H1 (cell line): ENCODE measurements at regions not wholly inside any gene's neighbourhood (a gene's known extent, or its start where the extent isn't known, plus 50 kb on each side); places are given as distances from the start of the nearest gene placed in this dataset.

ENCODE experiments used
- CTCF ChIA-PET: fragments of 300-600 bp; sonication (Branson Sonifier 250); formaldehyde crosslinking; loops from one replicate; lab custom pipeline; 2021; ENCODE audit not compliant: partially characterized antibody; lab: Charles Lee
- POLR2A ChIA-PET: fragments of 300-600 bp; sonication (Branson Sonifier 250); formaldehyde crosslinking; loops from one replicate; lab custom pipeline; 2021; ENCODE audit warnings: inconsistent platforms; ENCODE audit not compliant: partially characterized antibody; lab: Charles Lee
- DNase-seq, 2 experiments: peaks; one replicate each; pipeline versions ENCODE4 v3.0.0 to v3.0.0-alpha.2; 2010 to 2022; ENCODE audit warnings: low spot score in 2 of 2, low read depth in 1 of 2, mixed read lengths in 1 of 2
- FAIRE-seq: peaks from 2 replicates; lab custom pipeline; 2011; peaks lifted over from hg19 to GRCh38; lab: Jason Lieb, UNC
- H2AFZ ChIP-seq: 2 replicates; pipeline ENCODE4 v1.8.1; 2012; ENCODE audit warnings: low read length, inconsistent platforms
- H2AK5ac ChIP-seq: 2 replicates; pipeline ENCODE4 v1.6.1; 2013; ENCODE audit warnings: low read depth, low read length
- H2BK120ac ChIP-seq: replicated peaks from 2 replicates; pipeline ENCODE3; 2013; ENCODE audit warnings: low read depth, low read length, inconsistent platforms
- H2BK12ac ChIP-seq: 2 replicates; pipeline ENCODE4 v1.6.1; 2013; ENCODE audit warnings: low read depth, low read length
- H2BK15ac ChIP-seq: 2 replicates; pipeline ENCODE4 v1.6.1; 2013; ENCODE audit warnings: low read length
- H2BK20ac ChIP-seq: 2 replicates; pipeline ENCODE4 v1.6.1; 2013; ENCODE audit warnings: low read length
- H2BK5ac ChIP-seq: 2 replicates; pipeline ENCODE4 v1.6.1; 2013; ENCODE audit warnings: low read depth, low read length
- H3K14ac ChIP-seq: 2 replicates; pipeline ENCODE4 v1.6.1; 2013; ENCODE audit warnings: inconsistent platforms; ENCODE audit not compliant: insufficient read length
- H3K18ac ChIP-seq: 2 replicates; pipeline ENCODE4 v1.6.1; 2013; ENCODE audit warnings: low read length; ENCODE audit errors: extremely low read depth
- H3K23ac ChIP-seq: 2 replicates; pipeline ENCODE4 v1.6.1; 2013; ENCODE audit warnings: inconsistent platforms; ENCODE audit not compliant: insufficient read length
- H3K23me2 ChIP-seq: 2 replicates; pipeline ENCODE4 v1.6.1; 2013; ENCODE audit warnings: low read depth, low read length
- H3K27ac ChIP-seq: 2 replicates; pipeline ENCODE4 v1.6.1; 2011; ENCODE audit warnings: low read depth, low read length, inconsistent platforms
- H3K27me3 ChIP-seq, 4 experiments: replicated peaks in 1 of 4; 1 replicate in 1 of 4; 2 replicates in 3 of 4; pipeline versions ENCODE4 v1.6.1 to v1.8.1; 2011 to 2013; ENCODE audit warnings: low read length in 3 of 4, mild to moderate bottlenecking in 3 of 4, inconsistent platforms in 2 of 4, mixed read lengths in 2 of 4, moderate library complexity in 1 of 4; ENCODE audit not compliant: control insufficient read depth in 3 of 4, insufficient read depth in 3 of 4; ENCODE audit errors: extremely low read depth in 1 of 4
- H3K36me3 ChIP-seq, 4 experiments: 2 replicates each; pipeline versions ENCODE4 v1.6.1 to v1.8.1; 2011 to 2013; ENCODE audit warnings: mild to moderate bottlenecking in 4 of 4, low read length in 3 of 4, moderate library complexity in 2 of 4, control low read depth in 1 of 4, inconsistent platforms in 1 of 4; ENCODE audit not compliant: insufficient read depth in 4 of 4, control insufficient read depth in 2 of 4
- H3K4ac ChIP-seq: replicated peaks from 2 replicates; pipeline ENCODE3; 2013; ENCODE audit warnings: low read length, low read depth, mixed read lengths, inconsistent platforms; ENCODE audit not compliant: insufficient read length
- H3K4me1 ChIP-seq, 4 experiments: replicated peaks in 1 of 4; 1 replicate in 1 of 4; 2 replicates in 3 of 4; pipeline versions ENCODE4 v1.6.1 to v1.8.1; 2011 to 2013; ENCODE audit warnings: low read length in 3 of 4, inconsistent platforms in 2 of 4, mixed read lengths in 1 of 4; ENCODE audit not compliant: insufficient read depth in 4 of 4, control insufficient read depth in 3 of 4
- H3K4me2 ChIP-seq, 2 experiments: 2 replicates each; pipeline versions ENCODE4 v1.6.1 to v1.8.1; 2011 to 2013; ENCODE audit warnings: low read depth in 2 of 2, low read length in 2 of 2, control low read depth in 1 of 2, inconsistent platforms in 1 of 2, mild to moderate bottlenecking in 1 of 2; ENCODE audit not compliant: insufficient read depth in 1 of 2
- H3K4me3 ChIP-seq, 4 experiments: fragments of 200-600, 300-600 bp in 1 of 4; sonication (generic), shearing (Covaris generic), sonication (Bioruptor Twin) in 1 of 4; 2 replicates each; pipeline versions ENCODE4 v1.5.1 to v1.8.1; 2011 to 2016; ENCODE audit warnings: low read length in 4 of 4, low read depth in 3 of 4, control low read depth in 2 of 4, inconsistent platforms in 2 of 4, mild to moderate bottlenecking in 2 of 4, mixed read lengths in 1 of 4, moderate library complexity in 1 of 4; ENCODE audit not compliant: insufficient read depth in 2 of 4; ENCODE audit errors: extremely low read depth in 1 of 4
- H3K56ac ChIP-seq: replicated peaks from 2 replicates; pipeline ENCODE3; 2013; ENCODE audit warnings: low read depth, mild to moderate bottlenecking, mixed read lengths, low read length, inconsistent platforms; ENCODE audit not compliant: insufficient read length
- H3K79me1 ChIP-seq: 2 replicates; pipeline ENCODE4 v1.6.1; 2013; ENCODE audit warnings: low read depth, low read length, control low read depth
- H3K79me2 ChIP-seq, 2 experiments: 2 replicates each; pipeline versions ENCODE4 v1.6.1 to v1.8.1; 2012 to 2013; ENCODE audit warnings: low read length in 2 of 2, mild to moderate bottlenecking in 2 of 2, inconsistent platforms in 1 of 2; ENCODE audit not compliant: insufficient read depth in 2 of 2, control insufficient read depth in 1 of 2
- H3K9ac ChIP-seq, 4 experiments: replicated peaks in 1 of 4; 1 replicate in 1 of 4; 2 replicates in 3 of 4; pipeline versions ENCODE4 v1.6.1 to v1.8.1; 2011 to 2013; ENCODE audit warnings: low read depth in 3 of 4, low read length in 3 of 4, control low read depth in 2 of 4, mild to moderate bottlenecking in 2 of 4, moderate library complexity in 2 of 4, inconsistent platforms in 1 of 4; ENCODE audit errors: extremely low read depth in 1 of 4
- H3K9me3 ChIP-seq, 2 experiments: 2 replicates each; pipeline versions ENCODE4 v1.6.1 to v1.8.1; 2012 to 2013; ENCODE audit warnings: mild to moderate bottlenecking in 2 of 2, moderate library complexity in 2 of 2, control low read depth in 1 of 2, inconsistent platforms in 1 of 2, low read depth in 1 of 2, low read length in 1 of 2, mixed read lengths in 1 of 2; ENCODE audit not compliant: insufficient read depth in 2 of 2
- H4K20me1 ChIP-seq, 2 experiments: replicated peaks in 1 of 2; 2 replicates each; pipeline versions ENCODE3 to v1.8.1; 2011 to 2013; ENCODE audit warnings: inconsistent platforms in 2 of 2, low read length in 2 of 2, mild to moderate bottlenecking in 1 of 2; ENCODE audit not compliant: insufficient read depth in 2 of 2, control insufficient read depth in 1 of 2
- H4K5ac ChIP-seq: 2 replicates; pipeline ENCODE4 v1.6.1; 2013; ENCODE audit warnings: low read length, low read depth, mixed read lengths, inconsistent platforms; ENCODE audit not compliant: insufficient read length
- H4K8ac ChIP-seq: 2 replicates; pipeline ENCODE4 v1.8.0; 2013; ENCODE audit warnings: mild to moderate bottlenecking, moderate library complexity, low read length, inconsistent platforms; ENCODE audit not compliant: insufficient read depth; ENCODE audit errors: extremely low read depth
- H4K91ac ChIP-seq: replicated peaks from 2 replicates; pipeline ENCODE3; 2013; ENCODE audit warnings: low read length, mixed read lengths, inconsistent platforms; ENCODE audit not compliant: insufficient read length
- CBX8 ChIP-seq: fragments of 300-800, 300-1000 bp; sonication (generic); IDR thresholded peaks from 2 replicates; pipeline ENCODE4 v1.7.1; 2016; ENCODE audit warnings: low read depth, low read length, borderline replicate concordance
- CTBP2 ChIP-seq: IDR thresholded peaks from 2 replicates; pipeline ENCODE4 v1.7.0; 2011; ENCODE audit warnings: borderline replicate concordance, mild to moderate bottlenecking, moderate library complexity, mixed read lengths, low read length; ENCODE audit not compliant: insufficient read depth, insufficient read length
- EGR1 ChIP-seq: IDR thresholded peaks from 2 replicates; pipeline ENCODE4 v1.6.1; 2011; ENCODE audit warnings: low read depth, low read length, borderline replicate concordance
- POU5F1 ChIP-seq: IDR thresholded peaks from 2 replicates; pipeline ENCODE4 v1.6.1; 2011; ENCODE audit warnings: low read depth, mild to moderate bottlenecking, low read length, moderate library complexity
- SIN3A ChIP-seq, 2 experiments: IDR thresholded peaks in 1 of 2; conservative IDR thresholded peaks in 1 of 2; 2 replicates each; pipeline ENCODE4 v1.6.1; 2011 to 2012; ENCODE audit warnings: low read length in 2 of 2, improper control_type of control experiment in 1 of 2, low read depth in 1 of 2, mild to moderate bottlenecking in 1 of 2
- SIRT6 ChIP-seq: IDR thresholded peaks from one replicate; pipeline ENCODE4 v1.7.1; 2012; ENCODE audit warnings: low read length, inconsistent platforms
- SP4 ChIP-seq: IDR thresholded peaks from 2 replicates; pipeline ENCODE4 v1.6.1; 2012; ENCODE audit warnings: low read length, inconsistent platforms
- WGBS, 2 experiments: shearing (Covaris generic) in 1 of 2; methylation state at CpG; one replicate each; pipeline versions ENCODE4 v1.1.6 to v1.1.7; 2013 to 2015; ENCODE audit warnings: low lambda C conversion rate in 2 of 2, mixed read lengths in 2 of 2, inconsistent platforms in 1 of 2, low coverage in 1 of 2, missing lambda C conversion rate in 1 of 2; ENCODE audit not compliant: insufficient replicate concordance in 2 of 2, insufficient coverage in 1 of 2, insufficient read length in 1 of 2; ENCODE audit errors: extremely low coverage in 1 of 2, missing lambda C conversion rate in 1 of 2; 5-methylcytosine and 5-hydroxymethylcytosine counted together

- Histone ChIP-seq H3K79me1 (no peaks in the 10 kb centered on the region), H3K27ac (no peak overlapping the region), H3K9ac (no peak overlapping the region), H3K4ac (no peak overlapping the region), H2BK120ac (no peak overlapping the region), H4K8ac (no peak overlapping the region), H2BK20ac (no peak overlapping the region), H3K18ac (no peak overlapping the region), H2BK5ac (no peak overlapping the region), H2AK5ac (no peak overlapping the region), H4K20me1 (no peaks in the 10 kb centered on the region), H3K36me3 (no peaks in the 10 kb centered on the region), H3K4me1 (peaks cover 2 to 9% (median 6%) of the 10 kb centered on the region in 4 experiments; a peak in 5 of 7 replicates), H3K14ac (no peak overlapping the region), H4K91ac (no peak overlapping the region), H3K79me2 (no peaks in the 10 kb centered on the region), H2BK12ac (no peak overlapping the region), H4K5ac (no peak overlapping the region), H2BK15ac (no peak overlapping the region), H3K23me2 (no peaks in the 10 kb centered on the region; the same call in 1 of the 2 replicates), H3K56ac (no peak overlapping the region), H3K9me3 (no peaks in the 10 kb centered on the region), H3K4me3 (no peak overlapping the region), H3K4me2 (no peak overlapping the region), H3K23ac (no peak overlapping the region), H3K27me3 (no peaks in the 10 kb centered on the region), H2AFZ (no peak overlapping the region)
- DNase-seq (peak in 1 of 2 experiments; percentile 26), FAIRE-seq (no peak)
- POLR2A ChIA-PET = interaction anchor here (0.6 to 0.9 kb wide), 2 partner anchors 40 to 58 kb away, joined by 3 read pairs; no protein-coding TSS in a partner anchor
- 92% methylated on average over 12 of the region's 12 CpGs; no CpG with 5 or more reads in 1 of the 2 experiments for WGBS, 2 experiments
- CTCF ChIA-PET = interaction anchor here (0.6 to 0.9 kb wide), 4 partner anchors 10 to 143 kb away, joined by 3 to 5 read pairs (median 3); no protein-coding TSS in a partner anchor
- TF ChIP-seq SIN3A (conservative IDR thresholded peaks at IDR 0.05 in 1 of 2, IDR thresholded peaks at IDR 0.05 in 1 of 2; ENCODE audit: low read depth in 1 of 2, low read length in 2 of 2) (no peak), SIRT6 (no peak), SP4 (no peak), EGR1 (no peak), CTBP2 (no peak), CBX8 (no peak), POU5F1 (no peak)
These were observed 62.2 kb upstream of the ATP5PO start for GRCh38 chr21:33977721-33978369.
